ENCODE measurements at regions not wholly inside any gene's neighbourhood (a gene's known extent, or its start where the extent isn't known, plus 50 kb on each side); places are given as distances from the start of the nearest gene placed in this dataset.

DNA sequence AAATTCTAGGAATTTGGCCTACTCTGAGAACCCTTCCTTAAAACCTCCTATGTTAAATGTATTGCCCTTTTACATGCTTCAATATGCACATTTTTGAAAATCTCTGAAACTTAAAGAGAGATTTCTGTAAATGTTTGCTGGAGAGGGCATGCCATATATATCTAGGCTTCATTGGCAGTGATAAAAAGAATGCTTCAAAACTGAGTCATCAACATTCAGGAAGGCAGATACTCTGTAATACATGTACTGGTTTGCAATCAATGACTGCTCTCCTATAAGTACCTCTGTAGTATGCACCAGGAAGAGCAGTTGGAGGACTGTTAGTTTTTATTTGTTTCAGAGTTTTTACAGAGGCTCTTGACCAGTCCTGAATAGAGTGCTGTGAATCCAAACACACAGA, 739.9 kb downstream of the SLC16A7 start:
- no peak for TF ChIP-seq CTCF (IDR thresholded peaks at IDR 0.05; ENCODE audit: low read depth, low read length, missing control alignments)
- no peak overlapping the region for H3K4me3 ChIP-seq (ENCODE audit: low read depth, low read length)
- no peak for DNase-seq (ENCODE audit: low read depth)

DNA sequence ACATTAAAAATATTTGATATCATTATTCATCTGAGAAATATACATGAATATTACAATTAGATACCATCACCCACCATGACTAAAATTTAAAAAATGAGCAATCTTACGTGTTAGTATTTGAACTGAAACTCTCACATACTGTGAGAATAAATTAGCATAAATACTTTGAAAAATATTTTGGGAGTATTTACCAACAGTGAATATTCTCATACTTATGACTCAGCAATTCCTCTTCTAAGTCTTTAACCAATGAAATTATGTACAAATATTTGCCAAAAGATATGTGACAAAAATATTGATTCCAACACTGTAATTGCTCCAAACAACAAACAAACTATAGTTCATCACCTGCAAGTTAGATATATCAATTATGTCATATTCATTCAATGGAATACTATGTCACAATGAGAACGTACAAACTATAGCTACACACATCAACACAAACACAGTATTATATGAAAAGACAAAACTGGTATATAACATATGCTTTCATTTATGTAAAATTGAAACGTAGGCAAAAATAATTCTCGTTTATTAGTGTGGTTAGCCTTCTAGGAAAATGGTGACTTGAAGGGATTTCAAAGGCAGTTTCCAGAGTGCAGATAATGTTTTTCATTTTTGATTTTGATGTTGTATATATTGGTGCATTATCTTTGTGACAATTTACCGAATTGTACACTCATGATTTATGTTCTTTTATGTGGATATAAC, 742.2 kb downstream of the SLC16A7 start:
- H3K4me3 ChIP-seq (ENCODE audit: low read depth, low read length): no peak overlapping the region
- no peak for DNase-seq (ENCODE audit: low read depth)
- no peak for TF ChIP-seq CTCF (IDR thresholded peaks at IDR 0.05; ENCODE audit: low read depth, low read length, missing control alignments)

GRCh38 chr12:60345442-60345841, 749.6 kb downstream of the SLC16A7 start:
- no peak for TF ChIP-seq CTCF (IDR thresholded peaks at IDR 0.05; ENCODE audit: low read depth, low read length, missing control alignments)
- DNase-seq (ENCODE audit: low read depth): no peak

DNA sequence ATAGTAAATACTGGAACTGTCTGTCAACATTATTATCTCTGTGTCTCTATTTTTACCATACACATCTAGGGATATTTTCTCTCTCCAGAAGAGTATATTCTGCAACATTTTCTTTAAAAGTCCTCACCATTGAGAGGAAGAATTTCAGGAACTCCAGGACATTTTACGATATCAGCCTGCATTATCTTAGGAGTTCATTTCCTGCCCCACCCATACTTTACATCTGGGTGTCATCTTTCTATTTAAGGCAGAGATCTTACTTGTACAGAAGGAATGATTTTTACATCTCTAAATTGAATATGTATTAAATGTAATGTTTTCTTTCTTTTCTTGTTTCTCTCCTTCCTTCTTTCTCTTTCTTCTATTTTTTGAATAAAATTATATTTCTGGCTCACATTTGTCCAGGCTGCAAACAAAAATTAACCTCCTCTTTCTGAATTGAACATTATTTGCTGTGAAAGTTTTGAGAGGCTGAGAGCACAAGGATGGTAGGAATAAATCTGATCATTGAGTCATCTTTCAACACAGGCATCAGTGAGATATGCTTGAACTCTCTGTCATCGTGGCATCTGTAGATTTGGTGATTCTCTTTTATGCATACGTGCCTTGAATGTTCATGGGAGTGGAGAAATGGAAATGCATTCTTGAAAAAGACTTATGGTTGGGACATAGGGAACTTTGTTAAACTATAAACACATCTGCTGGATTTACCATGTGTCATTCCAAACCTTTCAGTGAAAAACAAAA, 753.6 kb downstream of the SLC16A7 start:
- H3K4me3 ChIP-seq (ENCODE audit: low read depth, low read length): no peak overlapping the region
- DNase-seq (ENCODE audit: low read depth): no peak
- no peak for TF ChIP-seq CTCF (IDR thresholded peaks at IDR 0.05; ENCODE audit: low read depth, low read length, missing control alignments)

More at GRCh38 chr12:60345442-60345841, 749.6 kb downstream of the SLC16A7 start:
- H3K4me3 ChIP-seq (ENCODE audit: low read depth, low read length): no peak overlapping the region

- no peak for TF ChIP-seq CTCF (IDR thresholded peaks at IDR 0.05; ENCODE audit: low read depth, low read length, missing control alignments)
- H3K4me3 ChIP-seq (ENCODE audit: low read depth, low read length): no peak overlapping the region
- DNase-seq (ENCODE audit: low read depth): no peak
Observed at GRCh38 chr12:60387356-60387755, 791.5 kb downstream of the SLC16A7 start.

- no peak overlapping the region for H3K4me3 ChIP-seq (ENCODE audit: low read depth, low read length)
- no peak for DNase-seq (ENCODE audit: low read depth)
- no peak for TF ChIP-seq CTCF (IDR thresholded peaks at IDR 0.05; ENCODE audit: low read depth, low read length, missing control alignments)
Observed at GRCh38 chr12:60391051-60391450, 795.2 kb downstream of the SLC16A7 start.
